ENCODE measurements at regions not wholly inside any gene's neighbourhood (a gene's known extent, or its start where the extent isn't known, plus 50 kb on each side); places are given as distances from the start of the nearest gene placed in this dataset.

- TF ChIP-seq, protein P1, sequence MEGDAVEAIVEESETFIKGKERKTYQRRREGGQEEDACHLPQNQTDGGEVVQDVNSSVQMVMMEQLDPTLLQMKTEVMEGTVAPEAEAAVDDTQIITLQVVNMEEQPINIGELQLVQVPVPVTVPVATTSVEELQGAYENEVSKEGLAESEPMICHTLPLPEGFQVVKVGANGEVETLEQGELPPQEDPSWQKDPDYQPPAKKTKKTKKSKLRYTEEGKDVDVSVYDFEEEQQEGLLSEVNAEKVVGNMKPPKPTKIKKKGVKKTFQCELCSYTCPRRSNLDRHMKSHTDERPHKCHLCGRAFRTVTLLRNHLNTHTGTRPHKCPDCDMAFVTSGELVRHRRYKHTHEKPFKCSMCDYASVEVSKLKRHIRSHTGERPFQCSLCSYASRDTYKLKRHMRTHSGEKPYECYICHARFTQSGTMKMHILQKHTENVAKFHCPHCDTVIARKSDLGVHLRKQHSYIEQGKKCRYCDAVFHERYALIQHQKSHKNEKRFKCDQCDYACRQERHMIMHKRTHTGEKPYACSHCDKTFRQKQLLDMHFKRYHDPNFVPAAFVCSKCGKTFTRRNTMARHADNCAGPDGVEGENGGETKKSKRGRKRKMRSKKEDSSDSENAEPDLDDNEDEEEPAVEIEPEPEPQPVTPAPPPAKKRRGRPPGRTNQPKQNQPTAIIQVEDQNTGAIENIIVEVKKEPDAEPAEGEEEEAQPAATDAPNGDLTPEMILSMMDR (IDR thresholded peaks at IDR 0.05): no peak
- TF ChIP-seq POLR2A (IDR thresholded peaks at IDR 0.05): no peak
Measured at GRCh38 chr5:106393276-106393675, 1277.5 kb downstream of the EFNA5 start.
